ENCODE measurements at regions not wholly inside any gene's neighbourhood (a gene's known extent, or its start where the extent isn't known, plus 50 kb on each side); places are given as distances from the start of the nearest gene placed in this dataset.

GRCh38 chr2:64881037-64881492, 108.1 kb upstream of the SLC1A4 start:
- POLR2A ChIA-PET, result no interaction called here
- no peak overlapping the region for H3K27ac ChIP-seq (ENCODE audit: extremely low read length, insufficient read depth, low read length)
- no TSS peak for BruUV-seq (replicated peaks)
- TF ChIP-seq DBP (CRISPR knock-in tag; IDR thresholded peaks at IDR 0.05; ENCODE audit: not compliant biosample characterization) (no peak), MYC (CRISPR knock-in tag; IDR thresholded peaks at IDR 0.05; ENCODE audit: borderline replicate concordance) (no peak), CEBPG (CRISPR knock-in tag; IDR thresholded peaks at IDR 0.05) (no peak), GFI1 (CRISPR knock-in tag; IDR thresholded peaks at IDR 0.05; ENCODE audit: borderline replicate concordance) (no peak), PCBP1 (IDR thresholded peaks at IDR 0.05; ENCODE audit: borderline replicate concordance, low read depth, low read length) (no peak), ATF5 (CRISPR knock-in tag; IDR thresholded peaks at IDR 0.05; ENCODE audit: low read depth) (no peak), ZNF234 (CRISPR knock-in tag; conservative IDR thresholded peaks at IDR 0.05) (no peak), ZNF841 (CRISPR knock-in tag; IDR thresholded peaks at IDR 0.05; ENCODE audit: borderline replicate concordance) (no peak), ZNF607 (CRISPR knock-in tag; IDR thresholded peaks at IDR 0.05; ENCODE audit: borderline replicate concordance) (no peak), ZNF333 (CRISPR knock-in tag; IDR thresholded peaks at IDR 0.05; ENCODE audit: borderline replicate concordance) (no peak), HIC2 (CRISPR knock-in tag; IDR thresholded peaks at IDR 0.05; ENCODE audit: low read depth) (no peak)
- ATAC-seq (no peak), DNase-seq (ENCODE audit: low spot score) (no peak), FAIRE-seq (no peak)
- 24% methylated on average over 6 of the region's 6 CpGs for WGBS (ENCODE audit: low lambda C conversion rate)
- H3K4me3 ChIP-seq (replicated peaks in 1 of 3; ENCODE audit: insufficient read depth in 1 of 3, low read depth in 2 of 3, low read length in 3 of 3), result no peak overlapping the region
- in situ Hi-C loops (cut with HindIII; ENCODE audit: extremely low pct_ligation_motif_present, low pct_unique_long_range_greater_than_20kb) (loop anchor here (10.0 kb wide), 1 partner anchor 546 kb away; no protein-coding TSS in a partner anchor), intact Hi-C loops (cut with micrococcal nuclease; ENCODE audit: unreplicated experiment) (no loop called here)
- no peaks in the 10 kb centered on the region for H3K9me3 ChIP-seq (ENCODE audit: low read length)
- no peaks in the 10 kb centered on the region for H4K20me1 ChIP-seq (ENCODE audit: insufficient read depth, low read length)
- no peaks in the 10 kb centered on the region for H3K36me3 ChIP-seq (replicated peaks in 1 of 2; ENCODE audit: control insufficient read depth in 1 of 2, insufficient read depth in 2 of 2, low read length in 2 of 2)
- no peak overlapping the region for H3K4me2 ChIP-seq (ENCODE audit: low read depth, low read length)
- no peak overlapping the region for H3K9ac ChIP-seq (ENCODE audit: insufficient read depth, low read depth, low read length)
- H2AFZ ChIP-seq (ENCODE audit: low read length), result no peak overlapping the region
- no peaks in the 10 kb centered on the region for H3K79me2 ChIP-seq (ENCODE audit: insufficient read depth, low read length)
- peaks cover 3 to 5% of the 10 kb centered on the region in 2 experiments; a peak in 2 of 5 replicates for H3K27me3 ChIP-seq (ENCODE audit: control insufficient read depth in 1 of 2, insufficient read depth in 2 of 2, low read length in 2 of 2)
- no peaks in the 10 kb centered on the region for H3K4me1 ChIP-seq (ENCODE audit: insufficient read depth, low read length)
- CTCF ChIA-PET (ENCODE audit: low intra/inter-chr PET ratio, low total read pairs), result no interaction called here

Data from HepG2 (cell line).